A673 (cell line): ENCODE measurements at regions not wholly inside any gene's neighbourhood (a gene's known extent, or its start where the extent isn't known, plus 50 kb on each side); places are given as distances from the start of the nearest gene placed in this dataset.

Source experiments
- CTCF ChIP-seq: fragments of 300-800, 200-600 bp; sonication (generic); conservative IDR thresholded peaks from 2 replicates; pipeline ENCODE4 v1.5.1; 2017; ENCODE audit warnings: low read depth, mild to moderate bottlenecking, antibody characterized with exemption, low read length, moderate library complexity, mixed read lengths
- EZH2 ChIP-seq: fragments of 200-600 bp; sonication (generic); IDR thresholded peaks from 2 replicates; pipeline ENCODE4 v1.6.1; 2017; ENCODE audit warnings: borderline replicate concordance, low read depth, mild to moderate bottlenecking, mixed read lengths, antibody characterized with exemption, low read length; ENCODE audit not compliant: poor library complexity, severe bottlenecking

- TF ChIP-seq CTCF (no peak), EZH2 (no peak)
Measured at GRCh38 chr13:63541336-63541735, 2125.7 kb upstream of the PCDH20 start.
